ENCODE measurements at regions not wholly inside any gene's neighbourhood (a gene's known extent, or its start where the extent isn't known, plus 50 kb on each side); places are given as distances from the start of the nearest gene placed in this dataset.

DNA sequence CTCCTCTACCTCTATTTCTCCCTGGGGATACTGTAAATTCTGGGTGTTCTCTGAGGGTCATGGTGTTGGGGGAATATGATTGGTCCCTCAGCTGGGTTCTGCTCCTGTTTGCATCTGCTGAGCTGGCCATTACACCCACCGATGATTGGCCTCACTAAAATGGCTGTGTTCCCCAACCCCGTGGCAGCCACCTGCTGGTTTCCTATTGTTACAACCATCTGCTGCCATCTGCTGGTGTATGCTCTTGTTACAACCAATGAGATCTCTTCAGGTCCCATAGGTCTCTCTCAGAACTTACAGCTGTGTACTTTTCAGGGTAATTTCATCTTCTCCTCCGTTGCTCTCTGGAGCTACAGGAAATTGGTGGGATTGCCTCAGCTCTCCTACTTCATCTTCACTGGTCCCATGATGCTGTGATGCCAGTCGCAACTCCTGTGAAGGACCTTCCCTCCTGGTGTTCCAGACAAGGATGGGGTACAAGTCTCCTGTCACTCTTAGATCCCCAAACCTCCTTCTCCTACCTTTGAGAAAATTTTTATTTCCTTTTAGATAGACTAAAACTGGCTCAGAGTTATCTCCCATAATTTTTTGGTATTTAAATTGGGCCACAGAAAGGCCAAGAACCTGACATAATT lies 303.5 kb upstream of the SMIM30 start:
- TF ChIP-seq, protein P1, sequence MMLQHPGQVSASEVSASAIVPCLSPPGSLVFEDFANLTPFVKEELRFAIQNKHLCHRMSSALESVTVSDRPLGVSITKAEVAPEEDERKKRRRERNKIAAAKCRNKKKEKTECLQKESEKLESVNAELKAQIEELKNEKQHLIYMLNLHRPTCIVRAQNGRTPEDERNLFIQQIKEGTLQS (CRISPR knock-in tag; conservative IDR thresholded peaks at IDR 0.05), result no peak
- TF ChIP-seq FOXP1 (CRISPR knock-in tag; IDR thresholded peaks at IDR 0.05; ENCODE audit: borderline replicate concordance) (no peak), SMAD4 (CRISPR knock-in tag; IDR thresholded peaks at IDR 0.05) (no peak), NR3C1 (CRISPR knock-in tag; conservative IDR thresholded peaks at IDR 0.05; ENCODE audit: low read depth) (no peak), ZNF423 (CRISPR knock-in tag; IDR thresholded peaks at IDR 0.05) (no peak), MXD4 (CRISPR knock-in tag; IDR thresholded peaks at IDR 0.05; ENCODE audit: borderline replicate concordance) (no peak), IRF2 (CRISPR knock-in tag; IDR thresholded peaks at IDR 0.05; ENCODE audit: borderline replicate concordance, low read depth) (no peak)
- TF ChIP-seq, protein P2, sequence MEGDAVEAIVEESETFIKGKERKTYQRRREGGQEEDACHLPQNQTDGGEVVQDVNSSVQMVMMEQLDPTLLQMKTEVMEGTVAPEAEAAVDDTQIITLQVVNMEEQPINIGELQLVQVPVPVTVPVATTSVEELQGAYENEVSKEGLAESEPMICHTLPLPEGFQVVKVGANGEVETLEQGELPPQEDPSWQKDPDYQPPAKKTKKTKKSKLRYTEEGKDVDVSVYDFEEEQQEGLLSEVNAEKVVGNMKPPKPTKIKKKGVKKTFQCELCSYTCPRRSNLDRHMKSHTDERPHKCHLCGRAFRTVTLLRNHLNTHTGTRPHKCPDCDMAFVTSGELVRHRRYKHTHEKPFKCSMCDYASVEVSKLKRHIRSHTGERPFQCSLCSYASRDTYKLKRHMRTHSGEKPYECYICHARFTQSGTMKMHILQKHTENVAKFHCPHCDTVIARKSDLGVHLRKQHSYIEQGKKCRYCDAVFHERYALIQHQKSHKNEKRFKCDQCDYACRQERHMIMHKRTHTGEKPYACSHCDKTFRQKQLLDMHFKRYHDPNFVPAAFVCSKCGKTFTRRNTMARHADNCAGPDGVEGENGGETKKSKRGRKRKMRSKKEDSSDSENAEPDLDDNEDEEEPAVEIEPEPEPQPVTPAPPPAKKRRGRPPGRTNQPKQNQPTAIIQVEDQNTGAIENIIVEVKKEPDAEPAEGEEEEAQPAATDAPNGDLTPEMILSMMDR (IDR thresholded peaks at IDR 0.05), result peak; percentile 67
- TF ChIP-seq, protein P3, sequence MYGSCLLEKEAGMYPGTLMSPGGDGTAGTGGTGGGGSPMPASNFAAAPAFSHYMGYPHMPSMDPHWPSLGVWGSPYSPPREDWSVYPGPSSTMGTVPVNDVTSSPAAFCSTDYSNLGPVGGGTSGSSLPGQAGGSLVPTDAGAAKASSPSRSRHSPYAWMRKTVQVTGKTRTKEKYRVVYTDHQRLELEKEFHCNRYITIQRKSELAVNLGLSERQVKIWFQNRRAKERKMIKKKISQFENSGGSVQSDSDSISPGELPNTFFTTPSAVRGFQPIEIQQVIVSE (CRISPR knock-in tag; IDR thresholded peaks at IDR 0.05; ENCODE audit: borderline replicate concordance), result no peak
- TF ChIP-seq, protein P4, sequence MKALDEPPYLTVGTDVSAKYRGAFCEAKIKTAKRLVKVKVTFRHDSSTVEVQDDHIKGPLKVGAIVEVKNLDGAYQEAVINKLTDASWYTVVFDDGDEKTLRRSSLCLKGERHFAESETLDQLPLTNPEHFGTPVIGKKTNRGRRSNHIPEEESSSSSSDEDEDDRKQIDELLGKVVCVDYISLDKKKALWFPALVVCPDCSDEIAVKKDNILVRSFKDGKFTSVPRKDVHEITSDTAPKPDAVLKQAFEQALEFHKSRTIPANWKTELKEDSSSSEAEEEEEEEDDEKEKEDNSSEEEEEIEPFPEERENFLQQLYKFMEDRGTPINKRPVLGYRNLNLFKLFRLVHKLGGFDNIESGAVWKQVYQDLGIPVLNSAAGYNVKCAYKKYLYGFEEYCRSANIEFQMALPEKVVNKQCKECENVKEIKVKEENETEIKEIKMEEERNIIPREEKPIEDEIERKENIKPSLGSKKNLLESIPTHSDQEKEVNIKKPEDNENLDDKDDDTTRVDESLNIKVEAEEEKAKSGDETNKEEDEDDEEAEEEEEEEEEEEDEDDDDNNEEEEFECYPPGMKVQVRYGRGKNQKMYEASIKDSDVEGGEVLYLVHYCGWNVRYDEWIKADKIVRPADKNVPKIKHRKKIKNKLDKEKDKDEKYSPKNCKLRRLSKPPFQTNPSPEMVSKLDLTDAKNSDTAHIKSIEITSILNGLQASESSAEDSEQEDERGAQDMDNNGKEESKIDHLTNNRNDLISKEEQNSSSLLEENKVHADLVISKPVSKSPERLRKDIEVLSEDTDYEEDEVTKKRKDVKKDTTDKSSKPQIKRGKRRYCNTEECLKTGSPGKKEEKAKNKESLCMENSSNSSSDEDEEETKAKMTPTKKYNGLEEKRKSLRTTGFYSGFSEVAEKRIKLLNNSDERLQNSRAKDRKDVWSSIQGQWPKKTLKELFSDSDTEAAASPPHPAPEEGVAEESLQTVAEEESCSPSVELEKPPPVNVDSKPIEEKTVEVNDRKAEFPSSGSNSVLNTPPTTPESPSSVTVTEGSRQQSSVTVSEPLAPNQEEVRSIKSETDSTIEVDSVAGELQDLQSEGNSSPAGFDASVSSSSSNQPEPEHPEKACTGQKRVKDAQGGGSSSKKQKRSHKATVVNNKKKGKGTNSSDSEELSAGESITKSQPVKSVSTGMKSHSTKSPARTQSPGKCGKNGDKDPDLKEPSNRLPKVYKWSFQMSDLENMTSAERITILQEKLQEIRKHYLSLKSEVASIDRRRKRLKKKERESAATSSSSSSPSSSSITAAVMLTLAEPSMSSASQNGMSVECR (CRISPR knock-in tag; IDR thresholded peaks at IDR 0.05; ENCODE audit: borderline replicate concordance), result no peak
- TF ChIP-seq, protein P5, sequence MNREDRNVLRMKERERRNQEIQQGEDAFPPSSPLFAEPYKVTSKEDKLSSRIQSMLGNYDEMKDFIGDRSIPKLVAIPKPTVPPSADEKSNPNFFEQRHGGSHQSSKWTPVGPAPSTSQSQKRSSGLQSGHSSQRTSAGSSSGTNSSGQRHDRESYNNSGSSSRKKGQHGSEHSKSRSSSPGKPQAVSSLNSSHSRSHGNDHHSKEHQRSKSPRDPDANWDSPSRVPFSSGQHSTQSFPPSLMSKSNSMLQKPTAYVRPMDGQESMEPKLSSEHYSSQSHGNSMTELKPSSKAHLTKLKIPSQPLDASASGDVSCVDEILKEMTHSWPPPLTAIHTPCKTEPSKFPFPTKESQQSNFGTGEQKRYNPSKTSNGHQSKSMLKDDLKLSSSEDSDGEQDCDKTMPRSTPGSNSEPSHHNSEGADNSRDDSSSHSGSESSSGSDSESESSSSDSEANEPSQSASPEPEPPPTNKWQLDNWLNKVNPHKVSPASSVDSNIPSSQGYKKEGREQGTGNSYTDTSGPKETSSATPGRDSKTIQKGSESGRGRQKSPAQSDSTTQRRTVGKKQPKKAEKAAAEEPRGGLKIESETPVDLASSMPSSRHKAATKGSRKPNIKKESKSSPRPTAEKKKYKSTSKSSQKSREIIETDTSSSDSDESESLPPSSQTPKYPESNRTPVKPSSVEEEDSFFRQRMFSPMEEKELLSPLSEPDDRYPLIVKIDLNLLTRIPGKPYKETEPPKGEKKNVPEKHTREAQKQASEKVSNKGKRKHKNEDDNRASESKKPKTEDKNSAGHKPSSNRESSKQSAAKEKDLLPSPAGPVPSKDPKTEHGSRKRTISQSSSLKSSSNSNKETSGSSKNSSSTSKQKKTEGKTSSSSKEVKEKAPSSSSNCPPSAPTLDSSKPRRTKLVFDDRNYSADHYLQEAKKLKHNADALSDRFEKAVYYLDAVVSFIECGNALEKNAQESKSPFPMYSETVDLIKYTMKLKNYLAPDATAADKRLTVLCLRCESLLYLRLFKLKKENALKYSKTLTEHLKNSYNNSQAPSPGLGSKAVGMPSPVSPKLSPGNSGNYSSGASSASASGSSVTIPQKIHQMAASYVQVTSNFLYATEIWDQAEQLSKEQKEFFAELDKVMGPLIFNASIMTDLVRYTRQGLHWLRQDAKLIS (CRISPR knock-in tag; IDR thresholded peaks at IDR 0.05; ENCODE audit: borderline replicate concordance), result no peak

All from WTC11 (cell line).